Kasumi-1 (cell line): ENCODE measurements at regions not wholly inside any gene's neighbourhood (a gene's known extent, or its start where the extent isn't known, plus 50 kb on each side); places are given as distances from the start of the nearest gene placed in this dataset.
"Not testable (repeated sequence)": the region's sequence is repeated elsewhere in the genome, so short reads cannot be mapped to it uniquely, and the experiment has no call there.

Experiments
- DNase-seq, 2 experiments: peaks; one replicate each; lab custom pipeline; 2025; lab: John Stamatoyannopoulos, UW

DNA sequence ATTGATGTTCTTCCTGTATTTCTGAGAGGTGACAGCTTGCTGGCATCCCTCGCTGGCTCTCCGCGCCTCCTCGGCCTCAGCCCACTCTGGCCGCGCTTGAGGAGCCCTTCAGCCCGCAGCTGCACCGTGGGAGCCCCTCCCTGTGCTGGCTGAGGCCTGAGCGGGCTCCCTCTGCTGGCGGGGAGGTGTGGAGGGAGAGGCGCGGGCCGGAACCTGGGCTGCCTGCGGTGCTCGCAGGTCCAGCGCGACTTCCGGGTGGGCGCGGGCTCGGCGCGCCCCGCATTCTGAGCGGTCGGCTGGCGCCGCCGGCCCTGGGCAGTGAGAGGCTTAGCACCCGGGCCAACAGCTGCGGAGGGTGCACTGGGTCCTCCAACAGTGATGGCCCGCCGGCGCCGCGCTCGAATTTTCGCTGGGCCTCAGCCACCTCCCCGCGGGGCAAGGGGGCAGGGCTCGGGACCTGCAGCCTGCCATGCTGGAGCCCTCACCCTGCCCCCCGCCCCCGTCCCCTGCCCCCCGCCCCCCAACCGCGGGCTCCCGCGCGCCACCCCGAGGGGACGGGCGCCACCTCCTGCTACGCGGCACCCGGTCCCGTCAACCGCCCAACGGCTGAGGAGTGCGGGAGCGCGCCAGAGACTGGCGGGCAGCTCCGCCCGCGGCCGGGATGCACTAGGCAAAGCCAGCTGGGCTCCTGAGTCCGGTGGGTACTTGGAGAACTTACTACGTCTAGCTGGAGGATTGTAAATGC, 1353.4 kb upstream of the CDH18 start:
- not testable (repeated sequence) for DNase-seq

DNA sequence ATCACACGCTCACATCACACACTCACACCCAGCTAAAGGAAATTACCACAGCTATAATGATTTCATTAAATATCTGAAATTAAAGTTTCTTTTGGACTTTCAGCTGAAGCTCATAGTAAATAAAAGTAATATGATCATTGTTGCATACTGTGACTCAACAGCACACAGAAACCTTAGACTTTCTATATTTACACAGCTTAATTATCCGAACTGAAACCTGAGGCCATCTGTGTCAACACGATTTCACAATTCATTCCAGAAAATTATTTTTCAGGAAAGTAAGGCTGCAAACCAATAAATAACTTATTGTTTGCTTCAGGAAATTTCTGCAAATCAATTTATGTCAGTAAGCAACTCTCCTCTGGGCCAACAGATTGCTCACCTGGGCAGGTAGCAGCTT, 1352.2 kb upstream of the CDH18 start:
- DNase-seq, result not testable (repeated sequence)

DNA sequence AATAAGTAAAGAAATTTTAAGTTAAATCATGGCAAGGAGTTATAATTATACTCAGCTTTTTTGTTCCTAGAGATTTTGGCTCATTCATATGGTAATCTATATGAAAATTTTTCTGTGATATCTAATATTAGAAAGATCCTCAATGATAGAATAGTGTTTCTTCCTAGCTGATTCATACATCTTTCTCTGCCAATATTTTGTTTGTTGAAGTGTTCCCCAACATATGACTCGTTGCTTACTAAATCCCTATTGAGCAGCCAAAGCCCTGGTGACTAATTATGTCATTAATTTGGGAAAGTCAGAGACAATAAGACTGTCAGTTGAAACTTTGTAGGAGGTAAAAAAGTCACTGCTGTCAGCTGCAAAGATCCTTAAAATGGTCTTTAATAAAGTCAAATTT, 1348.5 kb upstream of the CDH18 start:
- not testable (repeated sequence) for DNase-seq

DNA sequence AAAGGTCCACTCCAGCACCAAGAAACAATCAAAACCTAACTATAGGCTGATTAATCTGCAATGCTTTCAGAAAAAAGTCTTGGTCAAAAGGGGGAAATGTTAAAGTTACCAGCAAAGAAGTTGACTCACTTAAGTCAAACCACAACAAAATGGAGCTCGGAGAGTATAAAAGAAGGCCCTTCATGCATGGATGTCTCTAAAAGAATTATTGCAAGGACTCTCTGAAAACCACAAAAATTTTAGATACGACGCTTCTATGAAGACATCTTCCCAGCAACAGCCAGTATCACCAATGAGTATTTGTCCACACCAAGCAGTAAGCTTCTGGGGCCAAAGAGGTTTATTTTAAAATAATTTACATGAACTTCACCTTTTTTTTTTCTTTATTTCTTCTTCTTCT, 1327.4 kb upstream of the CDH18 start:
- DNase-seq, result not testable (repeated sequence)

DNA sequence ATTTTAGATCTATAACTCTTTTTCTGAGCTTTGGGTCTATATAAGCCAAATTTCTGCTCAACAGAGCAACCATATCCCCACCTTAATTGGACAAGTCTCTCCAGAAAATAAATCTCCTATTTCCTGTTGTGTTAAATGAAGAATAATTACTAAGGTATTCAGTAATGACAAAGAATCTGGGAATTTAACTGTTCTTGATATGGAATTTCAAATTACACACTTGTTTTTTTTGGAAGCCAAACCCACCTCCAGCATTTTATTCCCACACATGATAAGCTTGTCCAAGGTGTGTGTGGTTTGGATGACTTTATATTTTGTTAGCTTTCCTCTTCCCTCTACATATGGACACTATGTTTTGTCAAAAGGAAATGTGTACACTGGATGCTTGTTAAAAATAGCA, 1313.2 kb upstream of the CDH18 start:
- DNase-seq, result not testable (repeated sequence)

DNA sequence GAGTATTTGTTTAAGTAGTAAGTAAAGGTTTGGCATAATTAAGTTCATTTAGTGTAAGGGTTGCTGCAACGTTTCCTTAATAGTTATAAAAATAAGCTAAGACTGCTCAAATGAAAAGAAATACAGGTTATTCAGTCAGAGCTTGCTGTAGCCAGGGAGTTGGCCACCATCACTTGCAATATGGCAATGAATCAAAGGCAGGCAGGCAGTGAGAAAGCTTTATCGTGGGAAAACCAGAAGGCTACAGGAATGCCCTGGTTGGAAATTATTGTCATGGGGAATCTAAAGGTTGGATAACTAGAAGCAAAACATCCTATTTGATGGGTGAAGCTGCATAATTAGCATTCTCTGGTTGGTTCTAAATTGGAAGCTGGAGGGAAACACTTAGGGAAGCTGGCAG, 1286.4 kb upstream of the CDH18 start:
- DNase-seq, result not testable (repeated sequence)

DNA sequence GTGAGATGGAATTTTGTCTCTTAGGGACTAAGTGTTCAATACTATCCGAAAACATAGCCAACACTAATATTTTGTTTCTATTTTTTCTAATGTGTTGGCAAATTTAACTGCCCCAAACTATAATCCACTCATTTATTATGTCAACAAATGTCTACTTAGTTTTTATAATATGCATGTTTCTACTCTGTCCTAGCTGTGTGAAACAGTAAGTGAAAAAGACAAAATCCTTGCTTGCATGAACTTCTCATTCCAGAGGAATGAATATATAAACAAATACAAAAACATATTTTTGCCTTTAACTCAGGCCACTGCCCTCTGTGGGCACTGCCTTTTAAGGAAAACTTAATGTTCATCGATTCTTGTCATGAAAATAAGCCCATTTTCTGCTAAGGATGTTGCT, 1275.4 kb upstream of the CDH18 start:
- no peak for DNase-seq

DNA sequence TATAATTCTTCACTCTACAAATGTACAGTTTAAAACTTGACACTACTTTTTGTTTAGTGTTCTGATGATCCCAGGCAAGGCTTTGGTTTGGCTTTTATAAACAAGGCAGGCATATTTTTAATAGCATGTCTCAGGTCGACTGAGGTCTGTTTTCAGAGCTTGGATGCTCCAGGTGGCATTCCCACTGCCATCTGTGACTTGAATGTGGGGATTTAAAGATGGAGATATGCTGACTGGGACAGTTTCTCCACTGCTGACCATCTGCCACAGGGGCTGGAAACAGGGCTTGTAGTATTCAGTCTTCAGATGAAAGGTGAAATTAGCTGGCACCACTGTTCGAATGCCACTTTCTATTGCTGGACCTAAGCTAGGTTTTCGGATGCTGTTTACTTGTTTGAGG, 1266.2 kb upstream of the CDH18 start:
- no peak for DNase-seq

DNA sequence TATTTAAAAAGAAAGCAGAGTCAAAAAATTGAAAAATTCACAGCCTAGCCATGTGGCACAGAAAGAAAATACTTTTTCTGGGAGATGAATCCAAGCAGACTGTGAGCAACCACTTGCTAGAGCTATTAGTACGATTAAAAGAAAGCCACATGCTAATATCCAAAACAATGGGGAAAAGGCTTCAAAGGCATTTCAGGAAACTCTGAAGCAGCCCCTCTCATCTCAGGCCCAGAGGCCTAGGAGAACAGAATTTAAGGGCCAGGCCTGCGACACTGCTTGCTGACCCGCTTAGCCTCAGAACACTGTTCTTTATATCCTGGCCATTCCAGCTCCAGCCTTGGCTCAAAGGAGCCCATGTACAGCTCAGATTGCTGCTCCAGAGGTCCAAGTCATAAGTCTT, 1257.0 kb upstream of the CDH18 start:
- DNase-seq, result no peak

DNA sequence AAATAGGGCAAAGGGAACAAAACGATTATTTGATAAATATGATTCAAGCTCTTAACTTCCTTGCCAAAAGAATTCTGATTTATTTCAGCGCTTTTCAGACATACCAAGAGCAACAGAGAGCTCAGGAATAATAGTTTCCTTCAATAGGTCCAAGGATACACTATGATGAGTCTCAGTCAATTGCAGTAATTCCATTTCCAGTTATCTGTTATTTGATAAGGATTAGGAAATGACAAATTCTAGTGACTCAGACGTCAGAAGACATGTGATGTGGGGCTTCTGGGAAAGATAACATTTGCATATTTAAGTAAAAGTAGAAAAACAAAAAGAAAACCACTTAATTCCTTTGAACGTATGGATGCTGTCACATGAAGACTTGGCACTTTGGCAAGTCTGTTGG, 1250.8 kb upstream of the CDH18 start:
- DNase-seq, result no peak

DNA sequence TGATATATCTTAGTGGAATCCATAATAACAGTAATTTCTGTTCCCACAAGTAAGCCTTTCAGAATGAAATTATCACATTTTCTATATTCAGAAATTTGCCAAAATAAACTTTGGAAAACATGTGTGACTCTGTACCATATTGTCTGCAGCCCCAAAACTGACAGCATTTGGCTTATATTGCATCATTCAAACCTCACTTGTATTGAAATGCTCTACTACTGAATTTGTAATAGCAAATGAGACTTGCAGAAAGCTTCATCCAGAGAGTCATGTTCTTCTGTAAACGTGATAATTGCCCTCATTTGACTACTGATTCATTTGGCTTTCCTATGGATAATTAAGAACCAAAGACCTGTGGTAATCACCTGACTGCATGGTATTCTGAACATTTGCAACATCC, 1249.5 kb upstream of the CDH18 start:
- DNase-seq, result no peak

DNA sequence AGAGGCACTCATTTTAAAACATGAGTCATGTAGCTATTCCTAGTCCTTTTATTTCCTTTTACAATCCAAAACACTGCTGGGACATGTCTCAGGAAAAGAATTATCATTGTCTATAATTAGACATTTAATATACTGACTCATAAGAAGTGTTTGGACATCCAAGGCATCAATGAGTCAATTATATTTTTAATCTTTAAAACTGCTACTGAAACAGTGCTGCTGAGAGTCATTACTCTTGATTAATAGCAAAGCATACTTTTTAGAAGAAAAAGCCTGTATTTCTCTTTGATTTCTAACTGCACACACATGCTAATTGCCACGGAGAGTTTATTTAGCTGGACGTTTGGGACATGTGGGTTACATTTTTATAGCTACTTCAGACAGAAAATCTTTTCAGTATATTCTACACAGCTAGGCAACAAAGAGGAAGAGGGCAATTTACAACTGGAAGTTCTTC, 1249.0 kb upstream of the CDH18 start:
- no peak for DNase-seq

DNA sequence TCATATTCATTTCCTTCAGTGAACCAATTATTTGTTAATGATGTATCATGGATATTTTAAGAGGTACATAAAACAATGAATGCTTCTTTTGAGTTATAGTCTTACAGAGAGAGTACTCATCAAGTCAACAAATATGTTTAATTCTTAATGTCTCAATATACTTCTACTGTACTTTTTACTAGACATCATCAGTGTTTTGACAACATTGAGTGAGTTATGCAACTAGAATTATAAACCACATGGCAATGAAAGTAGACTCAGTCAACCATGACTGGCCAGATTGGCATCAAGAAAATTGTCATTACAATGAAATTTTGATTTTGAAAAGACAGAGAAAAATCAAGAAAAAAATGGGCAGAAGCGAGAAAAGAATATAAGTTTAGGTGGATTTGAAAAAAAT, 1248.1 kb upstream of the CDH18 start:
- no peak for DNase-seq

DNA sequence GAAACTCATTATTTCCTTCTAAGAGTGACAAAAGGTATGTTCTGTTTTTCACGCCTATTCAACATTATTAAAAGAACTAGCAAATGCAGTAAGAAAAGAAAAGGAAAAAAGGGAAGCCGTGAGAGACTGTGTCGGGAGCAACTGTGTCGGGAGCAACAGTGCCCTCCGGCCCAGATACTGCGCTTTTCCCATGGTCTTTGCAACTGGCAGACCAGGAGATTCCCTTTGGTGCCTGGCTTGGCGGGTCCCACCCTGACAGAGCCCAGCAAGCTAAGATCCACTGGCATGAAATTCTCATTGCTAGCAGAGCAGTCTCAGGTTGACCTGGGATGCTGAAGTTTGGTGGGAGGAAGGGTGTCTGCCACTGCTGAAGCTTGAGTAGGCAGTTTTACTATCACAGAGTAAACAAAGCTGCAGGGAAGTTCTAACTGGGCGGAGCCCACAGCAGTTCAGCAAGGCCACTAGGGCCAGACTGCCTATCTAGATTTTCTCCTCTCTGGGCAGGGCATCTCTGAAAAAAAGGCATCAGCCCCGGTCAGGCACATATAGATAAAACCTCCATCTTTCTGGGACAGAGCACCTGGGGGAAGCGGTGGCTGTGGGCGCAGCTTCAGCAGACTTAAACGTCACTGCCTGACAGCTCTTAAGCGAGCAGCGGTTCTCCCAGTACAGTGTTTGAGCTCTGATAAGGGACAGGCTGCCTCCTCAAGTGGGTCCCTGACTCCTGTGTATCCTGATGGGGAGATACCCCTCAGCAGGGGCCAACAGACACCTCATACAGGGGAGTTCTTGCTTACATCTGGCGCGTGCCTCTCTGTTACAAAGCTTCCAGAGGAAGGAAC, 1237.4 kb upstream of the CDH18 start:
- no peak for DNase-seq

DNA sequence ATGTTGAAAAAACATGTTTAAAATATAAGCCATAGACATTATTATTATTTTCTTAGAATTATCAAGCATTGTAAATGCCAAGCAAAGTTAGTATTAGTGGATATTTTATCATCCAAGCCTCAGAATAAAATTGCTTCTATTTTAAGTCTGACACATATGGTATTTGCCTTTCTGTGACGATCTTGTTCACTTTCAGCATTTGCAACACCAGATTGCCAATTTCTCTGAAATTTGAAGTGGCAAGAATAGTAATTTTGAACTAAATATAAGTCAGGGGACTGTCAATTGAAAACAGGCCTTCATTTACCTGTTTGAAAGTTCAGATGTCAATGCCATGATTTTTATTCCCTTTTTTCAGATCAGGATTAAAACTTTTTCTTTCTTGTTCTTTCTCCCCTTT, 1233.6 kb upstream of the CDH18 start:
- no peak for DNase-seq

DNA sequence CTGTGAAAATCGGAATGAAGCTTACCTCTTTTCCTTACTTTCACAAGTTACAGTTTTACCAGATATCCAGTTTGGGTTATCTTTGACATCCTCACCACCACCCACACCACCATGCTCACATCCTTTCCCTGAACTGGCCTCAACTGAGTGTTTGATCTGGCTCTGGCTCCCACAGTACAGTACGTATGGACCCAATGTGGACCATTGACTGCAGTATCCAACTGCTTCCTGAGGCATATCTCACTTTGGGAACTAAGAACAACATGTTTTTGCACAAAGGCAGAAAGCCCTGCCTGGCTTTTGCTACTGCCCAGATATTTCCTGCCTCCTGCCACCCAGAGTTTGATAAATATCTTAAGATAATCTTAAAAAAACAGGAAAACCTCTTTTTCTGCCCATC, 1232.0 kb upstream of the CDH18 start:
- no peak for DNase-seq

DNA sequence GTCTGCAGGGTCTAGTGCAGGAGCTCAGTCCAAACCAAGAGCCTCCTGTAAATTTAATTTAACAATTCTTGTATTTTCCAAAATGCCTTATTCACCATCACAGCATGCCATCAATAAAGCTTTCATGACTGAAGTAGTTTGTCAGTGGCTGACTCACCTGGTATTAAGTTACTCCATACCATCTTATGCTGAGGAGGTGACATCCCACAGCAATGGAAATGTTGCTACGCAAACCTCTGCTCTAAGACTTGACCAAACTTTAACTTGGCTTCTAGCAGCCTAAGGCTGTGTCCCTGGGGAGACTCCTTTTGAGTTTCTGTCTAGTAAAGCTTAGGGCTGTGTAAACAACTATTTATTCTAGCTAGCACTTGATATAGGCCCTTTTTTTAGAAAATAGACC, 1231.3 kb upstream of the CDH18 start:
- no peak for DNase-seq

DNA sequence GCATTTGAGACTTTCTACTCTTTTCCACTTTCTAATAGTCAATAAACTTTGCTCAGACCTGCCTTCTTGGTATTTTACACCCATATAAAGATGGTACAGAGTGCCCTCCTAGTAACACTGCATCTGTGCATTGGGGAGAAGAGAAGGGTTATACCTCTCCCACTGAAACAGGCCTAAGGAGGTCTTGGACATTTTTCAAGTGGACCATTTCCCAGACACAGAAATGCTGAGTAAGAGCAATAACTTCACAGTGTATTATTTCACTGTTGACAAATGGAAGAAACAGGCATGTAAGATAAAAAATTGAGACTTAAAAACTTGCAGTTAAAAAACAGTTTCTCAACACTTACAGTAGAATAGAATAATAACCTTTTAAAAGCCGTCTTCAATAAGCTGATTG, 1224.0 kb upstream of the CDH18 start:
- DNase-seq, result no peak

DNA sequence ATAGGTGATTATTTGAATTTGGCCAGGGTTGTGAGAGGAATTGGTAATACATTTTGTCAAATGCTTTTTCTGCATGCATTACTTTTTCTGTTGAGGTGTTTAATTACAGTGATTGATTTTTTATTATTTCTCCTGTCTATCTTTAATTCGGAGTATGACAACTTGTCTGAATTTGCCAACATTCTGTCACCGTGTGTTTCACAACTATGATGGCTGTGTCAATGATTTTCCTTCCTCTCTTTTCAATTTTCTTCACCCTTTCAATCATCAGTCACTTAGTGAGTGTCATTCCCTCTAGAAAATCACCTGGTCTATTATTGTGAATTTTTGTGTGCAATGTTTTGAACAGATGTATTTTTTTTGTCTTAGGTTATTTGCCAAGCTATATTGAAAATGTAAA, 1221.4 kb upstream of the CDH18 start:
- DNase-seq, result no peak

DNA sequence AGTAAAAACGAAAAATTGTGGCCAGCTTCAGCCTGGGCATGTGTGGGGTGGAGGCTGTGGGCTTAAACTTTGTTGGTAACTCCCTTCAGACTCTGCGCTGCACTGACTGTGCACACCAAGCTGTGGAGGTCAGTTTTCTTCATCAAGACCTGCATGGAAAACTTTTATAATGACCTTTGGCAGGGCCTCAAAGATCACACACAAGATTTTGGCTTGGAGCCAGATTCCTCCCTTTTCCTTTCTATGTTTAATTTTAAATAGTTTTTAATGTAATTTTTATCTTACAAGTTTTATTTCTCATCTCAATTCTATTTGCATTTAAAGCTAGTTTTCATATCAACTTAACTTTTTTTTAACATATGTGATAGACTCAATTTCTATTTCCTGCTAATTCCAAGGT, 1211.1 kb upstream of the CDH18 start:
- DNase-seq, result no peak

DNA sequence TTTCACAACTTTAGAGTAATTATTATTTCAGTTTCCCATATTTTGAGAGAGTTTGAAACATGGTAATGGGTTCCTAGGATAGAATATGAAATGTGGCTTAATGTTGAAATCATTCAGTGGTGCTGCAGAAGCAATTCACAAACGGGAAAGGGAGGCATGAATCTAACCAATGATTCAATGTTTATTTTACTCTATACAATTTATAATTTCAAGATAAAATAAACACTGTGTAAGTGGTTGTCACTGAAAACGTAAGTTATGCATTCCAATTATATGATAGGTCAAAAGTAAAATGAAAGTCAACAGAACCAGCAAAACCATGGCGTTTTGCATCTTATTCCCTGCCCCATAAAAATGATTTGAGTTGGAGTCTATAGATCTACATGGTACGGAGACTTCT, 1207.1 kb upstream of the CDH18 start:
- DNase-seq, result no peak

DNA sequence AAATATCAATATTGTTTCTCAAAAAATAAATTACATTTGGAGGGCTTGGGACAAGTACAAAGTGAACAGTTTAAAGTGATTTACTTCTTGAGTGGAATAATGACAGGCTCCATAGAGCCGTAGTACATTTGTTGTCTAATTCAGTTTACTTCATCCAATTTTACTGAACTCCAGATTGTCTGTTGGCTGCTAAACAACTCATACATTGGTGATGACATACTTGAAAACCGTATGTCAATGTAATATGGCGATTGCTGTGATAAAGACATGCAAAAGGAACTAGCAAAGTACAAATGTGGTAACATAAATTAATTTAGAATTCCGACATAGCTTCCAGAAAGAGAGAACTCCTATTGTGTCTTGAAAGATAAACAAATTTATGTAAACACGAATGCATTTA, 1197.5 kb upstream of the CDH18 start:
- DNase-seq, result no peak

DNA sequence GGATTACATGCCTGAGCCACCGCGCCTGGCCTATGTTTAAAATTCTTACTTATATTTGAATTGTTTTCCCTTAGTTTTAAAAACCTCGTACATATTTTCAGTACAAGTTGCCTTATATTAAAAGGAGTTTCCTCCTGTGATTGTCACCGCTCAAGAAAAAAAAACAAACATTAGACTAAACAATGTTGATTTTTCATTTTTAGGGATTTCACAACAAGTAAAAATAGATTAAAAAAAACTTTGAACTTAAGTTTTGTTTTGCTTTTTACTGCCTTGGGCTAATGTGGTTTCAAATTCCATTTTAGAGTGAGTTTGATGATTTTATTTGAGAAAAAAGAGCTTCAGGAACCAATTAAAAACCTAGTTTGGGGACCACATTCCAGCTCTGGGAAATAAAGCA, 1196.6 kb upstream of the CDH18 start:
- DNase-seq, result no peak
